Liver (tissue), 3 donors: ENCODE measurements at regions not wholly inside any gene's neighbourhood (a gene's known extent, or its start where the extent isn't known, plus 50 kb on each side); places are given as distances from the start of the nearest gene placed in this dataset.

Experiments used
- ATF3 ChIP-seq: IDR thresholded peaks from 2 replicates; pipeline ENCODE4 v1.6.1; 2016; ENCODE audit warnings: antibody characterized with exemption
- EGR1 ChIP-seq, 2 donors: IDR thresholded peaks; 2 replicates each; pipeline ENCODE4 v1.6.1; 2016 to 2018; ENCODE audit warnings: antibody characterized with exemption in 2 of 2, low read depth in 2 of 2
- HNF4A ChIP-seq, 2 donors: conservative IDR thresholded peaks; 2 replicates each; pipeline ENCODE4 v1.6.1; 2016; ENCODE audit warnings: antibody characterized with exemption in 2 of 2, mild to moderate bottlenecking in 2 of 2
- MAX ChIP-seq: IDR thresholded peaks from 2 replicates; pipeline ENCODE4 v1.6.1; 2016; ENCODE audit warnings: antibody characterized with exemption
- RAD21 ChIP-seq, 2 donors: IDR thresholded peaks; 2 replicates each; pipeline ENCODE4 v1.6.1; 2016; ENCODE audit warnings: antibody characterized with exemption in 2 of 2, mild to moderate bottlenecking in 2 of 2
- SP1 ChIP-seq: IDR thresholded peaks from 2 replicates; pipeline ENCODE4 v1.6.1; 2018; ENCODE audit warnings: antibody characterized with exemption, mild to moderate bottlenecking
- TAF1 ChIP-seq: conservative IDR thresholded peaks from 2 replicates; pipeline ENCODE4 v1.6.1; 2016; ENCODE audit warnings: antibody characterized with exemption, mild to moderate bottlenecking
- YY1 ChIP-seq: IDR thresholded peaks from 2 replicates; pipeline ENCODE4 v1.6.1; 2016; ENCODE audit warnings: antibody characterized with exemption, mild to moderate bottlenecking
- ZBTB33 ChIP-seq: IDR thresholded peaks from 2 replicates; pipeline ENCODE4 v1.6.1; 2016; ENCODE audit warnings: antibody characterized with exemption
- TF ChIP-seq, protein P1 (sequence below): fragments of 150-350 bp; IDR thresholded peaks from 2 replicates; pipeline ENCODE4 v1.5.1; 2017; ENCODE audit warnings: improper control_type of control experiment, low read depth, low read length; ENCODE audit not compliant: missing input control
- TF ChIP-seq, protein P2 (sequence below): IDR thresholded peaks from 2 replicates; pipeline ENCODE4 v1.6.1; 2016; ENCODE audit warnings: antibody characterized with exemption, mild to moderate bottlenecking
- donor health status: healthy.
- donor health status: healthy.

DNA sequence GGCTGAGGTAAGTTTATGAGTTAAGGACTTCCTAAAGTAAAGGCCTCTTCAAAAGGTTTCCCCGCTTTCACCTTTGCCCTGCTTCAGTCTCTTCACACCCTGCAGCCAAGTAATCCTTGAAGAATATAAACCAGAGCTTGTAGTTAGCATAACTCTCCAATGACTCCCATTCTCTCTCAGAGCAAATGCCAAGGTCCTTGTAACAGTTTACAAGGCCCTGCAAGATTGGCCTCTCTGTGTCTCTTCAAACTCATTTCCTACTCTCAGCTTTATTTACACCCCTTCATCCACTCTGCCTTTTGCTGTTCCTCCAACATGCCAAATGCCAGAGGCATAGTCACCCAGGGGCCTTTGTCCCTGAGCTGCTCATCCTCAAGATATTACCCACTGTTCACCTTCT, 60.5 kb upstream of the MME start:
- TF ChIP-seq, protein P1, sequence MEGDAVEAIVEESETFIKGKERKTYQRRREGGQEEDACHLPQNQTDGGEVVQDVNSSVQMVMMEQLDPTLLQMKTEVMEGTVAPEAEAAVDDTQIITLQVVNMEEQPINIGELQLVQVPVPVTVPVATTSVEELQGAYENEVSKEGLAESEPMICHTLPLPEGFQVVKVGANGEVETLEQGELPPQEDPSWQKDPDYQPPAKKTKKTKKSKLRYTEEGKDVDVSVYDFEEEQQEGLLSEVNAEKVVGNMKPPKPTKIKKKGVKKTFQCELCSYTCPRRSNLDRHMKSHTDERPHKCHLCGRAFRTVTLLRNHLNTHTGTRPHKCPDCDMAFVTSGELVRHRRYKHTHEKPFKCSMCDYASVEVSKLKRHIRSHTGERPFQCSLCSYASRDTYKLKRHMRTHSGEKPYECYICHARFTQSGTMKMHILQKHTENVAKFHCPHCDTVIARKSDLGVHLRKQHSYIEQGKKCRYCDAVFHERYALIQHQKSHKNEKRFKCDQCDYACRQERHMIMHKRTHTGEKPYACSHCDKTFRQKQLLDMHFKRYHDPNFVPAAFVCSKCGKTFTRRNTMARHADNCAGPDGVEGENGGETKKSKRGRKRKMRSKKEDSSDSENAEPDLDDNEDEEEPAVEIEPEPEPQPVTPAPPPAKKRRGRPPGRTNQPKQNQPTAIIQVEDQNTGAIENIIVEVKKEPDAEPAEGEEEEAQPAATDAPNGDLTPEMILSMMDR = no peak
- TF ChIP-seq SP1 (no peak), ATF3 (no peak), RAD21 (IDR thresholded peaks at IDR 0.05) (no peak), TAF1 (no peak), EGR1 (IDR thresholded peaks at IDR 0.05; ENCODE audit: low read depth in 2 of 2) (no peak), ZBTB33 (no peak), MAX (no peak), HNF4A (conservative IDR thresholded peaks at IDR 0.05) (no peak), YY1 (no peak)
- TF ChIP-seq, protein P2, sequence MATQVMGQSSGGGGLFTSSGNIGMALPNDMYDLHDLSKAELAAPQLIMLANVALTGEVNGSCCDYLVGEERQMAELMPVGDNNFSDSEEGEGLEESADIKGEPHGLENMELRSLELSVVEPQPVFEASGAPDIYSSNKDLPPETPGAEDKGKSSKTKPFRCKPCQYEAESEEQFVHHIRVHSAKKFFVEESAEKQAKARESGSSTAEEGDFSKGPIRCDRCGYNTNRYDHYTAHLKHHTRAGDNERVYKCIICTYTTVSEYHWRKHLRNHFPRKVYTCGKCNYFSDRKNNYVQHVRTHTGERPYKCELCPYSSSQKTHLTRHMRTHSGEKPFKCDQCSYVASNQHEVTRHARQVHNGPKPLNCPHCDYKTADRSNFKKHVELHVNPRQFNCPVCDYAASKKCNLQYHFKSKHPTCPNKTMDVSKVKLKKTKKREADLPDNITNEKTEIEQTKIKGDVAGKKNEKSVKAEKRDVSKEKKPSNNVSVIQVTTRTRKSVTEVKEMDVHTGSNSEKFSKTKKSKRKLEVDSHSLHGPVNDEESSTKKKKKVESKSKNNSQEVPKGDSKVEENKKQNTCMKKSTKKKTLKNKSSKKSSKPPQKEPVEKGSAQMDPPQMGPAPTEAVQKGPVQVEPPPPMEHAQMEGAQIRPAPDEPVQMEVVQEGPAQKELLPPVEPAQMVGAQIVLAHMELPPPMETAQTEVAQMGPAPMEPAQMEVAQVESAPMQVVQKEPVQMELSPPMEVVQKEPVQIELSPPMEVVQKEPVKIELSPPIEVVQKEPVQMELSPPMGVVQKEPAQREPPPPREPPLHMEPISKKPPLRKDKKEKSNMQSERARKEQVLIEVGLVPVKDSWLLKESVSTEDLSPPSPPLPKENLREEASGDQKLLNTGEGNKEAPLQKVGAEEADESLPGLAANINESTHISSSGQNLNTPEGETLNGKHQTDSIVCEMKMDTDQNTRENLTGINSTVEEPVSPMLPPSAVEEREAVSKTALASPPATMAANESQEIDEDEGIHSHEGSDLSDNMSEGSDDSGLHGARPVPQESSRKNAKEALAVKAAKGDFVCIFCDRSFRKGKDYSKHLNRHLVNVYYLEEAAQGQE = no peak
